Stimulated activated CD4-positive, alpha-beta T cell treated with anti-CD3 and anti-CD28 coated beads, TNF-alpha, amount 100 ng/mL, for 4 hours (primary cell): ENCODE measurements at regions not wholly inside any gene's neighbourhood (a gene's known extent, or its start where the extent isn't known, plus 50 kb on each side); places are given as distances from the start of the nearest gene placed in this dataset.
"Not testable (repeated sequence)": the region's sequence is repeated elsewhere in the genome, so short reads cannot be mapped to it uniquely, and the experiment has no call there.

Experiments used
- DNase-seq, 3 experiments: peaks; one replicate each; pipeline ENCODE4 v3.0.0-alpha.2; 2020; ENCODE audit warnings: low read depth in 3 of 3

GRCh38 chr12:25337916-25338315, 87.2 kb upstream of the KRAS start:
- DNase-seq = no peak

- no peak for DNase-seq
Measured at GRCh38 chr12:25332143-25332542, 81.4 kb upstream of the KRAS start.

- DNase-seq = no peak
Measured at GRCh38 chr12:25328072-25328712, 77.5 kb upstream of the KRAS start.

GRCh38 chr12:25327321-25327720, 76.6 kb upstream of the KRAS start:
- no peak for DNase-seq

- DNase-seq = no peak
Measured at GRCh38 chr12:25326326-25326725, 75.6 kb upstream of the KRAS start.

- DNase-seq = no peak
Measured at GRCh38 chr12:25324861-25325260, 74.1 kb upstream of the KRAS start.

GRCh38 chr12:25323581-25323982, 72.9 kb upstream of the KRAS start:
- DNase-seq = no peak

GRCh38 chr12:25322918-25323531, 72.3 kb upstream of the KRAS start:
- DNase-seq = no peak

GRCh38 chr12:25322351-25322750, 71.6 kb upstream of the KRAS start:
- no peak for DNase-seq

- DNase-seq = no peak
Measured at GRCh38 chr12:25321772-25322171, 71.0 kb upstream of the KRAS start.

- DNase-seq = no peak
Measured at GRCh38 chr12:25320123-25321006, 69.6 kb upstream of the KRAS start.

GRCh38 chr12:25319233-25319984, 68.7 kb upstream of the KRAS start:
- DNase-seq = no peak

- no peak for DNase-seq
Measured at GRCh38 chr12:25317553-25317952, 66.8 kb upstream of the KRAS start.

- no peak for DNase-seq
Measured at GRCh38 chr12:25315388-25315787, 64.7 kb upstream of the KRAS start.

- DNase-seq = not testable (repeated sequence)
Measured at GRCh38 chr12:25313266-25313990, 62.7 kb upstream of the KRAS start.

GRCh38 chr12:25311506-25311905, 60.8 kb upstream of the KRAS start:
- no peak for DNase-seq

- not testable (repeated sequence) for DNase-seq
Measured at GRCh38 chr12:25310071-25310470, 59.3 kb upstream of the KRAS start.

GRCh38 chr12:25308756-25309155, 58.0 kb upstream of the KRAS start:
- DNase-seq = no peak

GRCh38 chr12:25307818-25308217, 57.1 kb upstream of the KRAS start:
- no peak for DNase-seq

- no peak for DNase-seq
Measured at GRCh38 chr12:25301798-25302197, 51.1 kb upstream of the KRAS start.
